NCI-H1930 (cell line): ENCODE measurements at regions not wholly inside any gene's neighbourhood (a gene's known extent, or its start where the extent isn't known, plus 50 kb on each side); places are given as distances from the start of the nearest gene placed in this dataset.

Source experiments
- DNase-seq, 2 experiments: peaks; one replicate each; lab custom pipeline; 2025; lab: John Stamatoyannopoulos, UW

- no peak for DNase-seq
These were observed 146.8 kb upstream of the KLHL29 start for GRCh38 chr2:23238011-23238657.

DNA sequence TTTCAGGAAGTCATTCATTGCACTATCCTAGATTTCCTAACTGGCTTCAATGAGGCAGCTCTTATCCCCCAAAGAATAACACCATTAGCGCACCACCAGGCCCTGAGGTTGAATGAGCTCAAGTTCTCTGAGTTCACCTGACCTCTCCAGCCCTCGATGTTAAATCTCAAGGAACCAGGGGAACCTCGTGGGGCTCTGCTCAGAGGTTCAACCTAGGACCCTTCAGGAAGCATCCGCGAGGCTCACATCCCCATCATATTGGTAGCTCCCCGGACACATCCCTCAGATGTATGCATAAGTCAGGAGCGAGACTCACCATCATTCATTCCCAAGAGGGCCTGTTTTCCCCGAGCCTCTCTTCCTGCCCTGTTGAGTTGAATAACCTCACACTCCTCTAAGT, 145.6 kb upstream of the KLHL29 start:
- no peak for DNase-seq

- DNase-seq, result no peak
These were observed 143.9 kb upstream of the KLHL29 start for GRCh38 chr2:23241121-23241520.

DNA sequence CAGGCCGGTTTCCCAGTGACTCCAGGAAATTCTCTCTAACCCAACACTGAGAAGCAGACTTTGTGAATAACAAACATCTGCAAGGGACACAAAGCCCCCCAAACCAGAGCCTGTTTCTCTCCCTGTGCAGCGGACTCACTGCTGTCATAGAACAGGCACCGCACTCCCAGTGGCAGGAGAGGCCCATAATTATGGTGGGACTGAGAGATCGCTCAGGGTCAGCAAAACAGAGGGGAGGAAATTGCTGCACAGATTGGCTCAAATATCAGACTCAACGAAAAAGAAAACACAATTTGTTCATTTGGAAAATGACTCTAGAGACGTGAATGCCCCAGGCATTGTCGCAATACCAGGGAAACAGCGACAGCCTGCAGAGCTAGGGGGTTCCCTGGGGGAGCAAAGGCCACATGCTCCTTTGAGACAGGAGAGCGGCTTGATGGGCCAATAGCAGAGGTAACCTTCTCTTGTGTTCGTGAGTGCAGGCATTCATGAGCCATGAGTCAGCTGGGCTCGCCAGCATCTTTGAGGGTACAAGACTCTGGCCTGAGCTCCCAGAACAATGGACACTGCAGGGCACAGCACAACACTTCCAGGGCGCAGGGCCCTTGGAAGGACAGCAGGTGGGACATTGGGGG, 143.3 kb upstream of the KLHL29 start:
- DNase-seq, result no peak

DNA sequence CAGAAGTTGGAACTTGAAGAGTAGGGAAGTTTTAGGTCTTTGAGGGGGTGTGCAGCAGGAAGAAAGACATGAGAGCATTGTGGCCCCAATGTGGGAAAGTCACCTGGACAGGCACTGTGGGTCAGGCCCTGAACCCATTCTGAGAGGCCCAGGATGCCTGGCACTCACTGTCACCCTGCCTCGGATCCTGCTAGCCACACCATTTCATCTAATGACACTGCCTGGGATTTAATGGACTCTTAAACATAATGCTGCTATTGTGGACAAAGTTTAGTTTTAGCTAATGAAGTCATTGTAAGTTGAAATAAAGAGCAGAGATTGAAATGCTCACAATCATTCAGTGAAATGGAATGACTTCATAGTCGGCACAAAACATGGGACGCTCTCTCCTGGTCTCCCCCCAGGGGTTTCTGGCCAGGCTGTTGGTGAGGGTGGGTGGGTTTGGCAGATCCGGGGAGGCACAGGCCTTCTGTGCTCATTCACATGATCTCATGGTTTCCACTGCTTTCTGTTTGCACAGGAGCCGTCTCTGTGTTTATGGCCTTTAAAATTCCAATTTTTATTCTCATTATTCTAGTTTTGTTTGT, 141.8 kb upstream of the KLHL29 start:
- no peak for DNase-seq

- no peak for DNase-seq
These were observed 140.4 kb upstream of the KLHL29 start for GRCh38 chr2:23244617-23245016.

DNA sequence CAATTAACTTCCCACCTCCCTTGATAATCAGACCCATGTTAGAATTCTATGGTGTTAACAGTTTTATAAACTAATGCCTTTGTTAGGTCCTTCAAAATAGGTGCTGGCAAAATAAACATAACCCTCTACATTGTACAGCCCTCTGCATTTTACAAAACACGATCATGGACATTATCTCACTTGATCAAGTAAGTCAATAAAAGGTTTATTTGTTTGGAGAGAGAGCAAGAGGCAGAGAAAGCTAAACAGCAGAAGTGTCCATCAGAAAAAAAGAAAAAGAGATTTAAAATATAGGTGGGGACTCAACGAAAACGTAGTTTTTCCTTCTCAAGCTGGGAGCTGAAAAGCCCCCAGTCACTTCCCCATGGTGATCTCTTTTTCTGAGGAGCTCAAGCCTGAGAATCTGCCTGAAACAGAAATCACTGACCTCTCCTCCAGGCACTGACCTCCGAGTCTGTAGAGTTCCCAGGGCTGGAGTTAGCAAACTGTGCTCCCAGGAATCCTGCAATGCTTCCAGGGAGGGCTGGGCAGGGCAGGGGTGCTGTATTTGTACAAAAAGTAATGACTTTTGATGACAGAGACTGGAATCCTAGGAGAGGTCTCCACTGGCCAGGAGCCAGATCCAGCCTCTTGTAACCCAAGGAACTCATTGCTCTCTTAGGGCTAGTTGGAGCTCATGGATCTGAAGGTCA, 137.8 kb upstream of the KLHL29 start:
- DNase-seq, result no peak

- no peak for DNase-seq
These were observed 136.3 kb upstream of the KLHL29 start for GRCh38 chr2:23248667-23249066.

GRCh38 chr2:23249348-23249747, 135.6 kb upstream of the KLHL29 start:
- no peak for DNase-seq

DNA sequence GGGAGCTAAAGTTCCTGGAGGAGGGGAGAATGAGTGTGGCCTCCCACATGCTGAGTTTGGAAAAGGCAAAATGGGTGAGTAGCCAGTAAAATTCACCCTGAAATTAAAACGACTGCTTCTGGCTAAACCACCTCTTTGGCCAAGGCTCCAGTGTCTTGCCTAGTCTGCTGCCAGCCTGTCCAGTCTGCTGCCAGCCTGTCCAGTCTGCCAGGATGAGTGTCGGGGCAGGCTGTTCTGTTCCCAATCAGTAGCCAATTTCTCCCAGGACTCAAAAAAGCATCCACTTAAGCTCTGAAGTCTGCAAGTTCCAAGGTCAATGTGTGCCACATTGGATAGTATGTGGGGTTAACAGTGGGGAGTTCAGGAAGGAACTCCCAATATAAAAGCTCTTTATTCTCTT, 134.6 kb upstream of the KLHL29 start:
- DNase-seq, result no peak

- DNase-seq, result no peak
These were observed 128.3 kb upstream of the KLHL29 start for GRCh38 chr2:23256643-23257042.

DNA sequence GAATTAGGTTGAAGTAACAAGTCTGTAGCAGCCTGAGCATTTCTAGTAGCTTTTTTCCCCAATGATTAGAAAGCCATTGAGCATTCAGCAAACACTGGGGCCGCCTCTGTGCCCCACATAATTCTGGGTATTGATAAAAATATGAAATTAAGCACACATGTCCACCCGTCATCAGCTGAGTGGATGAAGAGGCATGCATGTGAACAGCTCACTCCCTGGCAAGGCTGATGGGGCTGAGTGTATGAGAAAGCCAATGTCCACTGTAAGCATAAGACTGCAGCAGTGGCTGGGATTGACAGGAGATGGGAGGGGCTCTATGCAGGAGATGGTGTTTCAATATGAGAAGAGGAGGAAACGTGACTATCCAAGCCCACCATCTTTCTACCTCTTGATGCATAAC, 124.4 kb upstream of the KLHL29 start:
- no peak for DNase-seq

DNA sequence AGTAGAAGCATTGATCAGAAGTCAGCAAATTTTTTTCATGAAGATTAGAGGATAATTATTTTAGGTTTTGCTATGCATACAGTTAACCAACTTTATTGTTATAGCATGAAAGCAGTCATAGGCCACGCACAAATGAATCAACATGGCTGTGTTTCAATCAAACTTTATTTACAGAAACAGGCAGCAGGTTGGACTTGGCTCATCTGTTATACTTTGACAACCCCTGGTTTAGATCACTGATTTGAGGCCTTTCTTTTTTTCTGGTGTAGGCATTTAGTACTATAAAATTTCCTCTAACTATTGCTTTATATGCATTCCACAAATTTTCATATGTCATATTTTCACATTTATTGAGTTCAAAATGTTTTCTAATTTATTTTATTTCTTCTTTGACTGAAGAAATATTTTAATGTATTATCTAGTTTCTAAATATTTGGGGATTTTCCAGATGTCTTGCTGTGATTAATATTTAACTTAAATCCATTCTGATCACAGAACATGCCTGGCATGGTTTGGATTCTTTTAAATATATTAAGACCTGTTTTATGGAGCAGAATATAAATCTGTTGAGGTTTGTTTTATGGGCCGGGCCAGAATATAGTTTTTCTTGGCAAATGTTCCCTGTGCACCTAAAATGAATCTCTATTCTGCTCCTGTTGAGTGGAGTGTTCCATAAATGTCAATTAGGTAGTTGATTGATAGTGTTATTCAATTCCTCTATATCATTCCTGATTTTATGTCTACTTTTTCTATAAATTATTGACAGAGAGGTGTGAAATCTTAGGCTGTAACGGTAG, 116.3 kb upstream of the KLHL29 start:
- DNase-seq, result no peak

GRCh38 chr2:23269747-23270146, 115.2 kb upstream of the KLHL29 start:
- DNase-seq, result no peak

GRCh38 chr2:23270810-23271209, 114.2 kb upstream of the KLHL29 start:
- DNase-seq, result no peak

DNA sequence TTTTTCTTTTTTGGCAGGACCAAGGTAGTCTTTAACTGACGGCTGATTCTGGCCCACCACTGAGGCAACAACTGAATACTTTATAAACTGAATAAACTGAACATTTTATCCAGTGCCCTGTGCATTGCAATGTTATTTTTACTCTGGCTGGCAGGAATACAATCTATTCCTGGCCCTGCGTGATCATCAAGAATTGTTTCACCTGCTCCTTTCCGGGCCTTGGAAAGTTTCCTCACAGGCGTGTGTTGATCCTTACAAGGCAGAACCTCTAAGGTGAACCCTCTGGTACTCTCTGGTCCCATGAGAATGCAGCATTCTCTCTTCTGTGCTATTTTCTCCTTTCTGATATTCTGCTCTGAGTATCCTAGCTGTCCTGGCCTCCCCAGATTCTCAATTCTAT, 113.7 kb upstream of the KLHL29 start:
- no peak for DNase-seq

DNA sequence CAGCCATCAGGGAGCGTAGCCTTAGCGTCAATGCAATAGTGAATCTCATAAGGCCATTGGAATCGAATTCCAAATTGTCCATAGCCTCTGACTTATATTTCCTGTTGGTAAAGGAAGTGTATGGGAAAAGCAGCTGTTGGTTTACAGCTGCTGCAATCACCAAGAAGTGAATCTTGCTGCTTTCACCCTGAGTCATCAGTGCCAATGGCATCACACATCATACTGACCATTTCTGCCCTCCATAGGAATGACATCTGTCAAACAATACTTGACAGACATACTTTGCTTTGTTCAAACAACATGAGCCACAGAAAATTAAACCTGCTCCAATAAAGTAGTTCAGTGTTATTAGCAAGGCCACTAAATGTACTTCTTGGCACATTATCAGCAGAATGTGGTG, 111.2 kb upstream of the KLHL29 start:
- DNase-seq, result no peak

GRCh38 chr2:23280401-23280800, 104.6 kb upstream of the KLHL29 start:
- DNase-seq, result no peak

DNA sequence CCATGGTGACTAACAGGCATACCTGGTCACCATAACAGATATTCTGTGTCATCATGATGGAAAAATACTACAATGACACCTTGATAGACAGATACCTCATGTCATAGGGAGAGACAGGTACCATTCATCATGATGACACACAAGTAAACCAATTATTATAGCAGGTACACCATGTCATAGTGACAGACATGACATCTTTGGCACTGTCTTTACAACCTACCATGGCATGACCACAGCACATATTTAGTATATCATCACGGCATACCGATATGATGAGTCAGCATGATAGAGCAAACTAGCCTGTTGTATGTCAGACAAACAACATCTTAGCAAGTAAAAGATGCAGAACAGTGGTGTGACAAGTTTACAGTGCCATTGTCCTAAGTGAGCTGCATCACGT, 101.3 kb upstream of the KLHL29 start:
- no peak for DNase-seq

GRCh38 chr2:23285091-23285800, 99.7 kb upstream of the KLHL29 start:
- DNase-seq, result no peak

- DNase-seq, result no peak
These were observed 98.8 kb upstream of the KLHL29 start for GRCh38 chr2:23286031-23286757.
